HepG2 (cell line): ENCODE measurements at regions not wholly inside any gene's neighbourhood (a gene's known extent, or its start where the extent isn't known, plus 50 kb on each side); places are given as distances from the start of the nearest gene placed in this dataset.

ENCODE experiments used
- ATAC-seq: fragments of 200-7000 bp; cut with Tn5 transposase; 3 replicates; pipeline ENCODE4 v1.9.1; 2020; ENCODE audit warnings: mild to moderate bottlenecking, moderate library complexity
- BruUV-seq: library from RNA; stranded (reverse); fragments of 400-500 nt; replicated peaks from 2 replicates; lab custom pipeline; 2021; lab: Mats Ljungman, UMichigan
- CTCF ChIA-PET: fragments of 300-600 bp; formaldehyde crosslinking; extraction: SDS; loops from one replicate; lab custom pipeline; 2021; ENCODE audit warnings: low total read pairs, inconsistent platforms, low intra/inter-chr PET ratio; lab: Yijun Ruan, JAX
- POLR2A ChIA-PET: fragments of 350-600 bp; sonication (Branson Sonifier 250); formaldehyde crosslinking; loops from one replicate; lab custom pipeline; 2020; ENCODE audit warnings: antibody characterized with exemption, inconsistent platforms; lab: Yijun Ruan, JAX
- DNase-seq: peaks from one replicate; pipeline ENCODE4 v3.0.0-alpha.2; 2015; ENCODE audit warnings: low spot score
- FAIRE-seq: peaks from 3 replicates; lab custom pipeline; 2011; peaks lifted over from hg19 to GRCh38; lab: Jason Lieb, UNC
- H2AFZ ChIP-seq: one replicate; pipeline ENCODE4 v1.6.1; 2011; ENCODE audit warnings: low read length, inconsistent platforms
- H3K27ac ChIP-seq: fragments of 300-600 bp; 3 replicates; pipeline ENCODE4 v1.8.0; 2011; ENCODE audit warnings: mixed run types, mild to moderate bottlenecking, mixed read lengths, low read length, inconsistent platforms; ENCODE audit not compliant: insufficient read depth; ENCODE audit errors: extremely low read length
- H3K27me3 ChIP-seq, 2 experiments: fragments of 200-600 bp in 1 of 2; 2 replicates in 1 of 2; 3 replicates in 1 of 2; pipeline versions ENCODE4 v1.6.0 to v1.8.0; 2011; ENCODE audit warnings: low read length in 2 of 2, mild to moderate bottlenecking in 2 of 2, moderate library complexity in 2 of 2, inconsistent platforms in 1 of 2; ENCODE audit not compliant: insufficient read depth in 2 of 2, control insufficient read depth in 1 of 2
- H3K36me3 ChIP-seq, 2 experiments: fragments of 200-600 bp in 1 of 2; replicated peaks in 1 of 2; 2 replicates in 1 of 2; 3 replicates in 1 of 2; pipeline versions ENCODE4 v1.5.1 to v1.8.0; 2011; ENCODE audit warnings: low read length in 2 of 2, inconsistent platforms in 1 of 2; ENCODE audit not compliant: insufficient read depth in 2 of 2, control insufficient read depth in 1 of 2
- H3K4me1 ChIP-seq: 2 replicates; pipeline ENCODE4 v1.5.1; 2012; ENCODE audit warnings: low read length, inconsistent platforms; ENCODE audit not compliant: insufficient read depth
- H3K4me2 ChIP-seq: 2 replicates; pipeline ENCODE4 v1.6.0; 2011; ENCODE audit warnings: low read depth, low read length, inconsistent platforms
- H3K4me3 ChIP-seq, 3 experiments: fragments of 200-600 bp in 1 of 3; sonication (generic), shearing (Covaris generic) in 1 of 3; replicated peaks in 1 of 3; 2 replicates each; pipeline ENCODE4 v1.5.1; 2011 to 2016; ENCODE audit warnings: low read length in 3 of 3, inconsistent platforms in 2 of 3, low read depth in 2 of 3, mild to moderate bottlenecking in 2 of 3, control low read depth in 1 of 3, mixed read lengths in 1 of 3; ENCODE audit not compliant: insufficient read depth in 1 of 3
- H3K79me2 ChIP-seq: one replicate; pipeline ENCODE4 v1.6.1; 2011; ENCODE audit warnings: low read length, inconsistent platforms; ENCODE audit not compliant: insufficient read depth
- H3K9ac ChIP-seq: 2 replicates; pipeline ENCODE4 v1.6.0; 2011; ENCODE audit warnings: mild to moderate bottlenecking, low read depth, low read length, inconsistent platforms; ENCODE audit not compliant: insufficient read depth
- H3K9me3 ChIP-seq: 2 replicates; pipeline ENCODE4 v1.5.1; 2012; ENCODE audit warnings: mild to moderate bottlenecking, low read length
- H4K20me1 ChIP-seq: 2 replicates; pipeline ENCODE4 v1.6.0; 2011; ENCODE audit warnings: inconsistent platforms, mild to moderate bottlenecking, low read length, moderate library complexity; ENCODE audit not compliant: insufficient read depth
- CREM ChIP-seq, 2 experiments: sonication (generic) in 1 of 2; formaldehyde crosslinking in 1 of 2; IDR thresholded peaks; 2 replicates each; pipeline versions ENCODE4 v1.4.0 to v1.6.1; 2016 to 2020; ENCODE audit warnings: antibody characterized with exemption in 1 of 2, mild to moderate bottlenecking in 1 of 2, missing genetic modification reagents in 1 of 2
- FOXA1 ChIP-seq, 2 experiments: fragments of 450-650 bp in 1 of 2; sonication (generic) in 1 of 2; formaldehyde crosslinking in 1 of 2; IDR thresholded peaks; 2 replicates each; pipeline versions ENCODE4 v1.4.0 to v1.6.1; 2016 to 2020; ENCODE audit warnings: missing genetic modification reagents in 1 of 2
- FOXK1 ChIP-seq: sonication (generic); formaldehyde crosslinking; IDR thresholded peaks from 2 replicates; pipeline ENCODE4 v1.4.0; 2020; ENCODE audit warnings: low read depth, missing genetic modification reagents, borderline replicate concordance
- GATAD2A ChIP-seq: IDR thresholded peaks from 2 replicates; pipeline ENCODE4 v1.6.1; 2016
- PRMT3 ChIP-seq: sonication (generic); formaldehyde crosslinking; IDR thresholded peaks from 2 replicates; pipeline ENCODE4 v1.8.1; 2022; ENCODE audit warnings: low read depth, mild to moderate bottlenecking, moderate library complexity, missing genetic modification reagents, borderline replicate concordance
- RAD21 ChIP-seq: fragments of 450-650 bp; formaldehyde crosslinking; IDR thresholded peaks from 2 replicates; pipeline ENCODE4 v1.5.0; 2020; ENCODE audit warnings: mild to moderate bottlenecking
- STAG1 ChIP-seq: sonication (generic); formaldehyde crosslinking; IDR thresholded peaks from 2 replicates; pipeline ENCODE4 v1.4.0; 2020; ENCODE audit warnings: missing genetic modification reagents
- TBX2 ChIP-seq: sonication (generic); formaldehyde crosslinking; IDR thresholded peaks from 2 replicates; pipeline ENCODE4 v1.5.0; 2020; ENCODE audit warnings: missing genetic modification reagents, mild to moderate bottlenecking, borderline replicate concordance
- TEAD3 ChIP-seq: optimal IDR thresholded peaks from 2 replicates; pipeline ENCODE3; 2016; ENCODE audit warnings: borderline replicate concordance
- YY1 ChIP-seq: IDR thresholded peaks from 2 replicates; pipeline ENCODE4 v1.6.1; 2011; ENCODE audit warnings: low read length, low read depth, moderate library complexity, mild to moderate bottlenecking; ENCODE audit not compliant: insufficient read depth, insufficient replicate concordance
- ZFX ChIP-seq: sonication (generic); formaldehyde crosslinking; IDR thresholded peaks from 2 replicates; pipeline ENCODE4 v1.4.0; 2020; ENCODE audit warnings: mild to moderate bottlenecking, low read depth, missing genetic modification reagents, moderate library complexity
- ZNF20 ChIP-seq: sonication (generic); formaldehyde crosslinking; IDR thresholded peaks from 2 replicates; pipeline ENCODE4 v1.4.0; 2020; ENCODE audit warnings: mild to moderate bottlenecking, moderate library complexity, missing genetic modification reagents
- ZNF30 ChIP-seq: sonication (generic); formaldehyde crosslinking; IDR thresholded peaks from 2 replicates; pipeline ENCODE4 v1.5.0; 2020; ENCODE audit warnings: mild to moderate bottlenecking, missing genetic modification reagents
- ZNF317 ChIP-seq: sonication (generic); formaldehyde crosslinking; IDR thresholded peaks from 2 replicates; pipeline ENCODE4 v1.5.0; 2020; ENCODE audit warnings: mild to moderate bottlenecking, missing genetic modification reagents
- WGBS: methylation state at CpG from one replicate; pipeline ENCODE4 v1.1.6; 2017; ENCODE audit warnings: low lambda C conversion rate; 5-methylcytosine and 5-hydroxymethylcytosine counted together
- in situ Hi-C: cut with HindIII; loops from 2 replicates; pipeline ENCODE4 v1.10.0; 2017; ENCODE audit warnings: low pct_unique_long_range_greater_than_20kb; ENCODE audit not compliant: extremely low pct_ligation_motif_present
- intact Hi-C: fragments of 100-400 bp; cut with micrococcal nuclease; formaldehyde crosslinking; loops from one replicate; pipeline ENCODE4 v1.10.0; 2022; ENCODE audit not compliant: unreplicated experiment
- TF ChIP-seq, protein P1 (sequence below): sonication (generic); formaldehyde crosslinking; IDR thresholded peaks from 2 replicates; pipeline ENCODE4 v1.5.0; 2020; ENCODE audit warnings: mild to moderate bottlenecking, missing genetic modification reagents, moderate library complexity

DNA sequence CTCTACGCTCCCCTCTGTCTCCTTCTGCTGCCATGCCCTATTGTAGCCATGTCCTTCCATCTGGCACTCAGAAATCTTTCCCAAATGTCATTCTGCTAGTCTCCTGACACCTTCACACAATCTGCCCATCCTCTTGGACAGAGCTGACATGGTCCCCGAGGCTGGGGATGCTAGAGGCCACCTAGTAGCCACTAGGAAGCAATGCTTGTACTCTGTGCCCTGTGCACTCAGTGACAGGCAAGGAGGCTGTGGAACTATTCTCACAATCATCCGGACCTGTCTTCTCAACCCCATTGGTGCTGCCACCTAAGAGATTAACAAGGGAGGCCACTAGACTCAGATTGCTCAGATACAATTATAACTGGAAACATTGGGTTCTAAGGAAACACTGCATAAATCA is 112.6 kb upstream of the TMEM164 start:
- no peaks in the 10 kb centered on the region for H3K79me2 ChIP-seq
- TF ChIP-seq ZNF317 (CRISPR knock-in tag) = no peak
- TF ChIP-seq TBX2 (CRISPR knock-in tag) = no peak
- 0 out of 2 replicates have a peak, but pooled peaks have one; percentile 4 for TF ChIP-seq ZFX (CRISPR knock-in tag)
- no peak for TF ChIP-seq ZNF30
- POLR2A ChIA-PET = interaction anchor here (1.2 kb wide), 1 partner anchor 177 kb away, joined by 4 read pairs; no protein-coding TSS in a partner anchor
- peak overlapping the region; percentile 75 for H3K4me2 ChIP-seq
- no peak overlapping the region for H3K9ac ChIP-seq
- no peaks in the 10 kb centered on the region for H3K9me3 ChIP-seq
- no peak overlapping the region for H3K27ac ChIP-seq
- intact Hi-C loops (loop anchor here (5.0 kb wide), 1 partner anchor 403 kb away; no protein-coding TSS in a partner anchor), in situ Hi-C loops (loop anchor here (5.0 kb wide), 1 partner anchor 403 kb away; no protein-coding TSS in a partner anchor)
- BruUV-seq = no TSS peak
- H3K27me3 ChIP-seq = no peaks in the 10 kb centered on the region
- DNase-seq (no peak), FAIRE-seq (no peak), ATAC-seq (peak; percentile 80)
- peak overlapping the region in 2 of 3 experiments; percentile 28 to 33; a peak in 3 of 6 replicates for H3K4me3 ChIP-seq
- no peak overlapping the region for H2AFZ ChIP-seq
- H3K4me1 ChIP-seq = peaks cover 41% of the 10 kb centered on the region
- WGBS = 31% methylated on average over 3 of the region's 3 CpGs
- H3K36me3 ChIP-seq = no peaks in the 10 kb centered on the region
- H4K20me1 ChIP-seq = no peaks in the 10 kb centered on the region
- CTCF ChIA-PET = interaction anchor here (1.8 to 3.1 kb wide), 2 partner anchors 178 to 404 kb away, joined by 9 to 10 read pairs; no protein-coding TSS in a partner anchor

- BruUV-seq = no TSS peak
- in situ Hi-C loops = loop anchor here (5.0 kb wide), 1 partner anchor 404 kb away; no protein-coding TSS in a partner anchor
- Histone ChIP-seq H3K9ac (no peak overlapping the region), H3K9me3 (no peaks in the 10 kb centered on the region), H3K27me3 (no peaks in the 10 kb centered on the region), H3K27ac (no peak overlapping the region), H3K4me3 (peak overlapping the region in 2 of 3 experiments; percentile 28 to 33; a peak in 2 of 6 replicates), H3K4me1 (peaks cover 34% of the 10 kb centered on the region), H3K4me2 (peak overlapping the region; percentile 75), H2AFZ (no peak overlapping the region), H3K36me3 (no peaks in the 10 kb centered on the region), H4K20me1 (no peaks in the 10 kb centered on the region), H3K79me2 (no peaks in the 10 kb centered on the region)
- POLR2A ChIA-PET = interaction anchor here (1.1 to 1.2 kb wide), 2 partner anchors 32 to 178 kb away, joined by 3 to 4 read pairs; no protein-coding TSS in a partner anchor
- DNase-seq (peak; percentile 43), FAIRE-seq (peak; percentile 69), ATAC-seq (peak; percentile 89)
- 0% methylated on average over 2 of the region's 7 CpGs for WGBS
- CTCF ChIA-PET = interaction anchor here (1.8 to 3.1 kb wide), 2 partner anchors 178 to 405 kb away, joined by 9 to 10 read pairs; no protein-coding TSS in a partner anchor
- intact Hi-C loops = loop anchor here (5.0 kb wide), 1 partner anchor 404 kb away; no protein-coding TSS in a partner anchor
- peak; percentile 43; the same call in 1 of the 2 replicates for TF ChIP-seq GATAD2A (CRISPR knock-in tag)
- peak; percentile 89 for TF ChIP-seq STAG1 (CRISPR knock-in tag)
- peak; percentile 34 for TF ChIP-seq YY1
- no peak for TF ChIP-seq PRMT3
- TF ChIP-seq, protein P1, sequence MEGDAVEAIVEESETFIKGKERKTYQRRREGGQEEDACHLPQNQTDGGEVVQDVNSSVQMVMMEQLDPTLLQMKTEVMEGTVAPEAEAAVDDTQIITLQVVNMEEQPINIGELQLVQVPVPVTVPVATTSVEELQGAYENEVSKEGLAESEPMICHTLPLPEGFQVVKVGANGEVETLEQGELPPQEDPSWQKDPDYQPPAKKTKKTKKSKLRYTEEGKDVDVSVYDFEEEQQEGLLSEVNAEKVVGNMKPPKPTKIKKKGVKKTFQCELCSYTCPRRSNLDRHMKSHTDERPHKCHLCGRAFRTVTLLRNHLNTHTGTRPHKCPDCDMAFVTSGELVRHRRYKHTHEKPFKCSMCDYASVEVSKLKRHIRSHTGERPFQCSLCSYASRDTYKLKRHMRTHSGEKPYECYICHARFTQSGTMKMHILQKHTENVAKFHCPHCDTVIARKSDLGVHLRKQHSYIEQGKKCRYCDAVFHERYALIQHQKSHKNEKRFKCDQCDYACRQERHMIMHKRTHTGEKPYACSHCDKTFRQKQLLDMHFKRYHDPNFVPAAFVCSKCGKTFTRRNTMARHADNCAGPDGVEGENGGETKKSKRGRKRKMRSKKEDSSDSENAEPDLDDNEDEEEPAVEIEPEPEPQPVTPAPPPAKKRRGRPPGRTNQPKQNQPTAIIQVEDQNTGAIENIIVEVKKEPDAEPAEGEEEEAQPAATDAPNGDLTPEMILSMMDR (CRISPR knock-in tag) = peak; percentile 89
- TF ChIP-seq RAD21 (CRISPR knock-in tag) = peak; percentile 34; the same call in 1 of the 2 replicates
- TF ChIP-seq CREM (IDR thresholded peaks at IDR 0.05) = no peak
- TF ChIP-seq CREM (CRISPR knock-in tag; IDR thresholded peaks at IDR 0.05) = no peak
- TF ChIP-seq TEAD3 = peak; percentile 41
- TF ChIP-seq FOXA1 (IDR thresholded peaks at IDR 0.05) = no peak
- TF ChIP-seq FOXA1 (CRISPR knock-in tag; IDR thresholded peaks at IDR 0.05) = peak; percentile 37; the same call in 1 of the 2 replicates
- TF ChIP-seq FOXK1 (CRISPR knock-in tag) = peak; percentile 41; the same call in 1 of the 2 replicates
- no peak for TF ChIP-seq ZNF20 (CRISPR knock-in tag)
Measured at GRCh38 chrX:109890910-109891502, 111.9 kb upstream of the TMEM164 start.
